Mucosa of descending colon (tissue), 3 donors: ENCODE measurements at regions not wholly inside any gene's neighbourhood (a gene's known extent, or its start where the extent isn't known, plus 50 kb on each side); places are given as distances from the start of the nearest gene placed in this dataset.
"Not testable (repeated sequence)": the region's sequence is repeated elsewhere in the genome, so short reads cannot be mapped to it uniquely, and the experiment has no call there.

Experiments used
- ATAC-seq: fragments of 200-7000 bp; cut with Tn5 transposase; one replicate; pipeline ENCODE4 v1.9.1; 2020; ENCODE audit warnings: mild to moderate bottlenecking, moderate library complexity
- DNase-seq, 3 donors: peaks; one replicate each; pipeline ENCODE4 v3.0.0-alpha.2; 2020
- H3K36me3 ChIP-seq: fragments of 200-600 bp; one replicate; pipeline ENCODE4 v1.8.0; 2021; ENCODE audit warnings: low read depth, mild to moderate bottlenecking
- H3K4me1 ChIP-seq: fragments of 200-600 bp; one replicate; pipeline ENCODE4 v1.8.0; 2021; ENCODE audit warnings: low read depth, mild to moderate bottlenecking
- H3K4me3 ChIP-seq: fragments of 200-600 bp; one replicate; pipeline ENCODE4 v1.8.0; 2021; ENCODE audit warnings: mild to moderate bottlenecking
- H3K9me3 ChIP-seq: fragments of 200-600 bp; one replicate; pipeline ENCODE4 v1.8.0; 2021; ENCODE audit warnings: mild to moderate bottlenecking
- CTCF ChIP-seq: fragments of 200-600 bp; IDR thresholded peaks from one replicate; pipeline ENCODE4 v1.8.0; 2022; ENCODE audit warnings: antibody characterized with exemption, mild to moderate bottlenecking
- intact Hi-C, 2 donors: fragments of 100-400 bp; cut with DNase I in 1 of 2; cut with micrococcal nuclease in 1 of 2; formaldehyde crosslinking; loops; one replicate each; pipeline versions ENCODE4 v1.11.0 to v1.11.1; 2022; cut with DNase I, micrococcal nuclease
- donor health status: DM: no; HTN: no; CAD: no; lungs with moderate emphysema.
- donor health status: DM: no; HTN: no; CAD: no.
- donor health status: DM: no; HTN: yes; CAD: no.

- TF ChIP-seq CTCF = no peak
- DNase-seq (no peak), ATAC-seq (no peak)
- intact Hi-C loops = no loop called here
- H3K4me3 ChIP-seq = no peak overlapping the region
- H3K36me3 ChIP-seq = no peaks in the 10 kb centered on the region
- H3K9me3 ChIP-seq = peaks cover 10% of the 10 kb centered on the region
- no peaks in the 10 kb centered on the region for H3K4me1 ChIP-seq
Observed at GRCh38 chr4:66367043-66367660, 696.9 kb upstream of the EPHA5 start.

GRCh38 chr4:66360395-66360794, 690.1 kb upstream of the EPHA5 start:
- ATAC-seq, H3K4me1 ChIP-seq, H3K9me3 ChIP-seq, DNase-seq, H3K4me3 ChIP-seq, intact Hi-C loops, H3K36me3 ChIP-seq: not testable (repeated sequence)

GRCh38 chr4:66357316-66357715, 687.0 kb upstream of the EPHA5 start:
- H3K36me3 ChIP-seq = no peaks in the 10 kb centered on the region
- H3K9me3 ChIP-seq = peaks cover 3% of the 10 kb centered on the region
- no peaks in the 10 kb centered on the region for H3K4me1 ChIP-seq
- no peak for DNase-seq
- H3K4me3 ChIP-seq = no peak overlapping the region
- no peak for TF ChIP-seq CTCF
- intact Hi-C loops = no loop called here
- ATAC-seq = no peak

GRCh38 chr4:66355328-66355727, 685.0 kb upstream of the EPHA5 start:
- ATAC-seq (no peak), DNase-seq (no peak)
- Histone ChIP-seq H3K36me3 (no peaks in the 10 kb centered on the region), H3K9me3 (peaks cover 3% of the 10 kb centered on the region), H3K4me3 (no peak overlapping the region), H3K4me1 (no peaks in the 10 kb centered on the region)
- intact Hi-C loops = no loop called here
- TF ChIP-seq CTCF = no peak

GRCh38 chr4:66351761-66352160, 681.5 kb upstream of the EPHA5 start:
- Histone ChIP-seq H3K4me3 (no peak overlapping the region), H3K4me1 (no peaks in the 10 kb centered on the region), H3K9me3 (peaks cover 7% of the 10 kb centered on the region), H3K36me3 (no peaks in the 10 kb centered on the region)
- ATAC-seq (no peak), DNase-seq (no peak)
- intact Hi-C loops = no loop called here
- TF ChIP-seq CTCF = no peak

- no peak for ATAC-seq
- Histone ChIP-seq H3K9me3 (peaks cover 14% of the 10 kb centered on the region), H3K4me3 (no peak overlapping the region), H3K4me1 (no peaks in the 10 kb centered on the region), H3K36me3 (no peaks in the 10 kb centered on the region)
- no peak for DNase-seq
- intact Hi-C loops = no loop called here
- TF ChIP-seq CTCF = no peak
Observed at GRCh38 chr4:66340286-66340893, 670.1 kb upstream of the EPHA5 start.
